A673 (cell line): ENCODE measurements at regions not wholly inside any gene's neighbourhood (a gene's known extent, or its start where the extent isn't known, plus 50 kb on each side); places are given as distances from the start of the nearest gene placed in this dataset.

Source experiments
- EZH2 ChIP-seq: fragments of 200-600 bp; sonication (generic); IDR thresholded peaks from 2 replicates; pipeline ENCODE4 v1.6.1; 2017; ENCODE audit warnings: borderline replicate concordance, low read depth, mild to moderate bottlenecking, mixed read lengths, antibody characterized with exemption, low read length; ENCODE audit not compliant: poor library complexity, severe bottlenecking
- TF ChIP-seq, protein P1 (sequence below): fragments of 300-800, 200-600 bp; sonication (generic); conservative IDR thresholded peaks from 2 replicates; pipeline ENCODE4 v1.5.1; 2017; ENCODE audit warnings: low read depth, mild to moderate bottlenecking, antibody characterized with exemption, low read length, moderate library complexity, mixed read lengths

DNA sequence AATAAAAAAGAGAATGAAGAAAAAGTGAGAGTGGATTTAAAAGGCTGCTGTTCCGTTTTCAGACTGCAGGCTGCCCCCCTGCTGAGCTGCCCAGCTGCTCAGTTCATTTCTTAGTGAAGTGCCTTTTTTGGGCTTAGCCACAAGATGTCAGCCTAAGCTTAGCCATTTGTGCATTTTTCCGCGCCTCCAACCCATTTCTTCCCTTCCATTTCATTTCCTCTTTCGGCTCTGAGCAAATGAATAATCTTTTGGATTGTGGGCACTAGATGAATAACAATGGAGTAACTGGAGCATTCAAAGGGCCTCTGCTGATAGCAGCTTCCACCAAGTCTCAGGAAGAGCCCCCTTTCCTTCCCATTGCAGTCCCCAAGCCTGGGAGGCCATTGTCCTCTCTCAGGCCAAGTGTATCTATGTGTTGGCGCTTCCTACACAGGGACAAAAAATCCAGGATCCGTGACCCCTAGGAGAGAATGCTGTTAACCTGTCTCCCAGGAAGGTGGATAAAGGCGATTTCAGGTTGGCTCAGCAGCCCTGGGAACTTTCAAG lies 83.5 kb upstream of the SPTLC3 start:
- TF ChIP-seq, protein P1, sequence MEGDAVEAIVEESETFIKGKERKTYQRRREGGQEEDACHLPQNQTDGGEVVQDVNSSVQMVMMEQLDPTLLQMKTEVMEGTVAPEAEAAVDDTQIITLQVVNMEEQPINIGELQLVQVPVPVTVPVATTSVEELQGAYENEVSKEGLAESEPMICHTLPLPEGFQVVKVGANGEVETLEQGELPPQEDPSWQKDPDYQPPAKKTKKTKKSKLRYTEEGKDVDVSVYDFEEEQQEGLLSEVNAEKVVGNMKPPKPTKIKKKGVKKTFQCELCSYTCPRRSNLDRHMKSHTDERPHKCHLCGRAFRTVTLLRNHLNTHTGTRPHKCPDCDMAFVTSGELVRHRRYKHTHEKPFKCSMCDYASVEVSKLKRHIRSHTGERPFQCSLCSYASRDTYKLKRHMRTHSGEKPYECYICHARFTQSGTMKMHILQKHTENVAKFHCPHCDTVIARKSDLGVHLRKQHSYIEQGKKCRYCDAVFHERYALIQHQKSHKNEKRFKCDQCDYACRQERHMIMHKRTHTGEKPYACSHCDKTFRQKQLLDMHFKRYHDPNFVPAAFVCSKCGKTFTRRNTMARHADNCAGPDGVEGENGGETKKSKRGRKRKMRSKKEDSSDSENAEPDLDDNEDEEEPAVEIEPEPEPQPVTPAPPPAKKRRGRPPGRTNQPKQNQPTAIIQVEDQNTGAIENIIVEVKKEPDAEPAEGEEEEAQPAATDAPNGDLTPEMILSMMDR, result peak; percentile 87
- no peak for TF ChIP-seq EZH2
